Heart left ventricle (tissue), 13 donors: ENCODE measurements at regions not wholly inside any gene's neighbourhood (a gene's known extent, or its start where the extent isn't known, plus 50 kb on each side); places are given as distances from the start of the nearest gene placed in this dataset.

Source experiments
- POLR2A ChIP-seq, 2 donors: fragments of 450-650 bp; IDR thresholded peaks; one replicate each; pipeline ENCODE4 v1.6.1; 2017; ENCODE audit warnings: antibody characterized with exemption in 2 of 2, mild to moderate bottlenecking in 2 of 2, moderate library complexity in 2 of 2
- TF ChIP-seq, protein P1 (sequence below), 12 donors: fragments of 200-600 bp; sonication (generic) in 4 of 12; IDR thresholded peaks; one replicate each; pipeline versions ENCODE4 v1.5.0 to v1.8.0; 2018 to 2022; ENCODE audit warnings: antibody characterized with exemption in 12 of 12, mild to moderate bottlenecking in 5 of 12
- donor health status: ischemic (EF 13 %, LVEDD 7.1; RV severe dilation, severe dysfunction).
- donor health status: DM: no; HTN: yes; CAD: no.
- donor health status: DM: no; HTN: no; CAD: no.
- donor health status: ischemic (EF 25% LVEDD 6.9; RV normal size, moderate dysfunction).
- donor health status: ischemic (EF 25% LVEDD 5.7; RV mildly dilated, moderate dysfunction).
- donor health status: ischemic (EF 35%, LVEDD 5.7; RV mildly dilated, moderate dysfunction).
- donor health status: nonischemic (EF 11% LVEDD 7.7; RV severe dilation, severe dysfunction).
- donor health status: DM: yes; HTN: yes; CAD: no.
- donor health status: PGD.
- donor health status: ischemic (EF 29% LVEDD 5.4; RV normal size, mild dysfunction).
- donor health status: nonischemic (EF 23%, LVEDD 6.1; RV moderate dilation, normal function).

DNA sequence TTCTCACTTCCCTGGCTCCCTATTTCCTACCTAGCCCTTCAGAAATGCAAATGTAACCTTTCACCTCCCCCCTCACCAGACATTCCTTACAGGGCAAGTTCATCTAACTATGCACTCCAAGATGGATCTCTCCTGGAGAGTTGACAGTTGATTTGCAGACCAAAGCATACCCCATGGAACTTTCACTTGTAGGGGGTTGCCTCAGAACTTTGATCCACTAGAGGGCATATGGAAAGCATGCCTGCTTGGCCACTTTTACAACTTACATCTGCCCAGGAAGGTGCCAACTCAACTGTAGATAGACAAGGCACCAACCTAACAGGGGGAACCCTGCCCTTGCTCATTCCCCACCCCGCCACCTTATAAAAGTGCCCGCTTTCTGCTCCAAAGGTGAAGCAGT, 187.8 kb downstream of the NXNL2 start:
- TF ChIP-seq POLR2A (IDR thresholded peaks at IDR 0.05): no peak
- TF ChIP-seq, protein P1, sequence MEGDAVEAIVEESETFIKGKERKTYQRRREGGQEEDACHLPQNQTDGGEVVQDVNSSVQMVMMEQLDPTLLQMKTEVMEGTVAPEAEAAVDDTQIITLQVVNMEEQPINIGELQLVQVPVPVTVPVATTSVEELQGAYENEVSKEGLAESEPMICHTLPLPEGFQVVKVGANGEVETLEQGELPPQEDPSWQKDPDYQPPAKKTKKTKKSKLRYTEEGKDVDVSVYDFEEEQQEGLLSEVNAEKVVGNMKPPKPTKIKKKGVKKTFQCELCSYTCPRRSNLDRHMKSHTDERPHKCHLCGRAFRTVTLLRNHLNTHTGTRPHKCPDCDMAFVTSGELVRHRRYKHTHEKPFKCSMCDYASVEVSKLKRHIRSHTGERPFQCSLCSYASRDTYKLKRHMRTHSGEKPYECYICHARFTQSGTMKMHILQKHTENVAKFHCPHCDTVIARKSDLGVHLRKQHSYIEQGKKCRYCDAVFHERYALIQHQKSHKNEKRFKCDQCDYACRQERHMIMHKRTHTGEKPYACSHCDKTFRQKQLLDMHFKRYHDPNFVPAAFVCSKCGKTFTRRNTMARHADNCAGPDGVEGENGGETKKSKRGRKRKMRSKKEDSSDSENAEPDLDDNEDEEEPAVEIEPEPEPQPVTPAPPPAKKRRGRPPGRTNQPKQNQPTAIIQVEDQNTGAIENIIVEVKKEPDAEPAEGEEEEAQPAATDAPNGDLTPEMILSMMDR (IDR thresholded peaks at IDR 0.05): peak in 11 of 12 donors; percentile 17 to 51 (median 38)
